ENCODE measurements at regions not wholly inside any gene's neighbourhood (a gene's known extent, or its start where the extent isn't known, plus 50 kb on each side); places are given as distances from the start of the nearest gene placed in this dataset.

- DNase-seq (ENCODE audit: low read depth), result no peak
- H3K4me3 ChIP-seq (ENCODE audit: low read depth, low read length), result no peak overlapping the region
- TF ChIP-seq, protein P1, sequence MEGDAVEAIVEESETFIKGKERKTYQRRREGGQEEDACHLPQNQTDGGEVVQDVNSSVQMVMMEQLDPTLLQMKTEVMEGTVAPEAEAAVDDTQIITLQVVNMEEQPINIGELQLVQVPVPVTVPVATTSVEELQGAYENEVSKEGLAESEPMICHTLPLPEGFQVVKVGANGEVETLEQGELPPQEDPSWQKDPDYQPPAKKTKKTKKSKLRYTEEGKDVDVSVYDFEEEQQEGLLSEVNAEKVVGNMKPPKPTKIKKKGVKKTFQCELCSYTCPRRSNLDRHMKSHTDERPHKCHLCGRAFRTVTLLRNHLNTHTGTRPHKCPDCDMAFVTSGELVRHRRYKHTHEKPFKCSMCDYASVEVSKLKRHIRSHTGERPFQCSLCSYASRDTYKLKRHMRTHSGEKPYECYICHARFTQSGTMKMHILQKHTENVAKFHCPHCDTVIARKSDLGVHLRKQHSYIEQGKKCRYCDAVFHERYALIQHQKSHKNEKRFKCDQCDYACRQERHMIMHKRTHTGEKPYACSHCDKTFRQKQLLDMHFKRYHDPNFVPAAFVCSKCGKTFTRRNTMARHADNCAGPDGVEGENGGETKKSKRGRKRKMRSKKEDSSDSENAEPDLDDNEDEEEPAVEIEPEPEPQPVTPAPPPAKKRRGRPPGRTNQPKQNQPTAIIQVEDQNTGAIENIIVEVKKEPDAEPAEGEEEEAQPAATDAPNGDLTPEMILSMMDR (IDR thresholded peaks at IDR 0.05; ENCODE audit: control insufficient read depth, extremely low read depth, insufficient read depth), result no peak
These were observed 339.0 kb downstream of the SNAPC1 start for GRCh38 chr14:62101189-62101588.

GRCh38 chr14:62101673-62102348 is 339.6 kb downstream of the SNAPC1 start:
- DNase-seq (ENCODE audit: low read depth), result no peak
- H3K4me3 ChIP-seq (ENCODE audit: low read depth, low read length), result no peak overlapping the region

DNA sequence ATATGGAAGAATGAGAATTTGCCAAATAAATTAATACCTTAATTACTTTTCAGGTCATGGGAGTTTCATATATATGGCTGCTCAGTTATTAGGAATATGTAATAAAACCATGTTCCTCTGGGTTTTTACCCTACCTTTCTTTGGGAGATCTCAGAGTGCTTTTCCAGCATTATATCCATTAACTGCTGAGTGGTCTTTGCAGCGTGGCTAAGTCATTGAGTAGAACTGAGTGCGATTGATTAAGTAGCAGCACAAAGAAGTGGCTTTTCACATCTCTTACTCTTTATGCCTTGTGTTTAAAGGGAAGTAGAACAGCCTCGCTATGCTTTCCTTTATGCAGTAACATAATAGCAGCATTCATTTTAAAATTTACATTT is 340.1 kb downstream of the SNAPC1 start:
- TF ChIP-seq, protein P1 (IDR thresholded peaks at IDR 0.05; ENCODE audit: control insufficient read depth, extremely low read depth, insufficient read depth), result no peak
- no peak for DNase-seq (ENCODE audit: low read depth)

More at GRCh38 chr14:62101673-62102348, 339.6 kb downstream of the SNAPC1 start:
- TF ChIP-seq, protein P1 (IDR thresholded peaks at IDR 0.05; ENCODE audit: control insufficient read depth, extremely low read depth, insufficient read depth), result no peak

GRCh38 chr14:62103464-62103863 is 341.2 kb downstream of the SNAPC1 start:
- TF ChIP-seq, protein P1 (IDR thresholded peaks at IDR 0.05; ENCODE audit: control insufficient read depth, extremely low read depth, insufficient read depth), result no peak
- no peak overlapping the region for H3K4me3 ChIP-seq (ENCODE audit: low read depth, low read length)
- DNase-seq (ENCODE audit: low read depth), result no peak

More for the DNA sequence above, 340.1 kb downstream of the SNAPC1 start:
- no peak overlapping the region for H3K4me3 ChIP-seq (ENCODE audit: low read depth, low read length)

- no peak for DNase-seq (ENCODE audit: low read depth)
- H3K4me3 ChIP-seq (ENCODE audit: low read depth, low read length), result no peak overlapping the region
- TF ChIP-seq, protein P1 (IDR thresholded peaks at IDR 0.05; ENCODE audit: control insufficient read depth, extremely low read depth, insufficient read depth), result no peak
These were observed 348.7 kb downstream of the SNAPC1 start for GRCh38 chr14:62110941-62111340.

GRCh38 chr14:62117010-62117750 is 355.0 kb downstream of the SNAPC1 start:
- no peak overlapping the region for H3K4me3 ChIP-seq (ENCODE audit: low read depth, low read length)
- DNase-seq (ENCODE audit: low read depth), result no peak
- TF ChIP-seq, protein P1 (IDR thresholded peaks at IDR 0.05; ENCODE audit: control insufficient read depth, extremely low read depth, insufficient read depth), result peak; percentile 36; the same call in 1 of the 2 replicates

Measured in LNCaP clone FGC (cell line).